HG03571 (cell line): ENCODE measurements at regions not wholly inside any gene's neighbourhood (a gene's known extent, or its start where the extent isn't known, plus 50 kb on each side); places are given as distances from the start of the nearest gene placed in this dataset.
"Not testable (repeated sequence)": the region's sequence is repeated elsewhere in the genome, so short reads cannot be mapped to it uniquely, and the experiment has no call there.

Experiments
- ATAC-seq: cut with Tn5 transposase; IDR thresholded peaks from one replicate; pipeline ENCODE4 v1.9.1; 2021; ENCODE audit not compliant: unreplicated experiment

- ATAC-seq = no peak
Measured at GRCh38 chr7:13802651-13803050, 186.8 kb downstream of the ETV1 start.

- ATAC-seq = no peak
Measured at GRCh38 chr7:13803134-13803533, 186.3 kb downstream of the ETV1 start.

GRCh38 chr7:13806089-13806867, 183.2 kb downstream of the ETV1 start:
- not testable (repeated sequence) for ATAC-seq

GRCh38 chr7:13817230-13817629, 172.2 kb downstream of the ETV1 start:
- not testable (repeated sequence) for ATAC-seq

GRCh38 chr7:13821152-13821787, 168.2 kb downstream of the ETV1 start:
- ATAC-seq = no peak

GRCh38 chr7:13822678-13823077, 166.8 kb downstream of the ETV1 start:
- no peak for ATAC-seq

- ATAC-seq = no peak
Measured at GRCh38 chr7:13826752-13827151, 162.7 kb downstream of the ETV1 start.

- no peak for ATAC-seq
Measured at GRCh38 chr7:13827716-13828115, 161.8 kb downstream of the ETV1 start.

- ATAC-seq = no peak
Measured at GRCh38 chr7:13829231-13829630, 160.2 kb downstream of the ETV1 start.

GRCh38 chr7:13829914-13830900, 159.3 kb downstream of the ETV1 start:
- ATAC-seq = no peak

- ATAC-seq = no peak
Measured at GRCh38 chr7:13832346-13832745, 157.1 kb downstream of the ETV1 start.

- no peak for ATAC-seq
Measured at GRCh38 chr7:13834328-13834761, 155.1 kb downstream of the ETV1 start.

GRCh38 chr7:13835442-13835841, 154.0 kb downstream of the ETV1 start:
- ATAC-seq = no peak

GRCh38 chr7:13839063-13839462, 150.4 kb downstream of the ETV1 start:
- ATAC-seq = no peak
